Left lung (tissue), 4 donors: ENCODE measurements at regions not wholly inside any gene's neighbourhood (a gene's known extent, or its start where the extent isn't known, plus 50 kb on each side); places are given as distances from the start of the nearest gene placed in this dataset.

ENCODE experiments used
- ATAC-seq: fragments of 200-7000 bp; cut with Tn5 transposase; one replicate; pipeline ENCODE4 v1.9.1; 2020; ENCODE audit warnings: moderate library complexity
- DNase-seq, 4 donors: peaks; one replicate each; pipeline ENCODE4 v3.0.0-alpha.2; 2013 to 2020
- H3K27ac ChIP-seq, 2 donors: fragments of 200-600 bp; sonication (generic) in 1 of 2; one replicate each; pipeline versions ENCODE4 v1.5.0 to v1.8.0; 2020 to 2021
- H3K27me3 ChIP-seq, 2 donors: fragments of 200-600 bp; sonication (generic) in 1 of 2; one replicate each; pipeline versions ENCODE4 v1.5.0 to v1.8.0; 2020 to 2021
- H3K36me3 ChIP-seq, 2 donors: fragments of 200-600 bp; sonication (generic) in 1 of 2; one replicate each; pipeline versions ENCODE4 v1.5.0 to v1.8.0; 2020 to 2021
- H3K4me1 ChIP-seq, 2 donors: fragments of 200-600 bp; one replicate each; pipeline ENCODE4 v1.8.0; 2021
- H3K4me3 ChIP-seq, 2 donors: fragments of 200-600 bp; sonication (generic) in 1 of 2; one replicate each; pipeline versions ENCODE4 v1.5.0 to v1.8.0; 2020 to 2021; ENCODE audit warnings: mild to moderate bottlenecking in 1 of 2
- H3K9me3 ChIP-seq, 2 donors: fragments of 200-600 bp; sonication (generic) in 1 of 2; one replicate each; pipeline versions ENCODE4 v1.5.0 to v1.8.0; 2020 to 2021
- CTCF ChIP-seq, 2 donors: fragments of 200-600 bp; sonication (generic) in 1 of 2; IDR thresholded peaks; one replicate each; pipeline versions ENCODE4 v1.5.0 to v1.8.0; 2021; ENCODE audit warnings: antibody characterized with exemption in 2 of 2
- intact Hi-C, 2 donors: fragments of 100-400 bp; cut with DNase I; formaldehyde crosslinking; loops; one replicate each; pipeline versions ENCODE4 v1.11.2 to v1.14.2; 2022
- donor health status: DM: no; HTN: yes; CAD: no.
- donor health status: DM: no; HTN: no; CAD: no.

- H3K36me3 ChIP-seq: no peaks in the 10 kb centered on the region
- TF ChIP-seq CTCF (IDR thresholded peaks at IDR 0.05): no peak
- intact Hi-C loops: no loop called here
Measured at GRCh38 chr20:40848526-40848925, 159.5 kb upstream of the MAFB start.

GRCh38 chr20:40849456-40849855 is 160.4 kb upstream of the MAFB start:
- Histone ChIP-seq H3K36me3 (no peaks in the 10 kb centered on the region), H3K9me3 (peaks cover 0 to 5% of the 10 kb centered on the region in 2 donors), H3K4me3 (no peak overlapping the region), H3K27me3 (no peaks in the 10 kb centered on the region), H3K27ac (no peak overlapping the region), H3K4me1 (no peaks in the 10 kb centered on the region)
- ATAC-seq (no peak), DNase-seq (no peak)
- TF ChIP-seq CTCF (IDR thresholded peaks at IDR 0.05): no peak
- intact Hi-C loops: no loop called here

More at GRCh38 chr20:40848526-40848925, 159.5 kb upstream of the MAFB start:
- Histone ChIP-seq H3K4me3 (no peak overlapping the region), H3K4me1 (no peaks in the 10 kb centered on the region), H3K27me3 (no peaks in the 10 kb centered on the region), H3K9me3 (peaks cover 0 to 5% of the 10 kb centered on the region in 2 donors), H3K27ac (no peak overlapping the region)
- no peak for DNase-seq
- no peak for ATAC-seq

- no peak for ATAC-seq
- H3K4me3 ChIP-seq: no peak overlapping the region
- no peaks in the 10 kb centered on the region for H3K4me1 ChIP-seq
- TF ChIP-seq CTCF (IDR thresholded peaks at IDR 0.05): no peak
- no peaks in the 10 kb centered on the region for H3K36me3 ChIP-seq
- DNase-seq: no peak
- H3K9me3 ChIP-seq: no peaks in the 10 kb centered on the region
- intact Hi-C loops: no loop called here
- no peak overlapping the region for H3K27ac ChIP-seq
- no peaks in the 10 kb centered on the region for H3K27me3 ChIP-seq
Measured at GRCh38 chr20:40851051-40851450, 162.0 kb upstream of the MAFB start.

GRCh38 chr20:40855269-40855668 is 166.2 kb upstream of the MAFB start:
- Histone ChIP-seq H3K27me3 (no peaks in the 10 kb centered on the region), H3K4me1 (no peaks in the 10 kb centered on the region), H3K27ac (no peak overlapping the region), H3K36me3 (no peaks in the 10 kb centered on the region), H3K9me3 (no peaks in the 10 kb centered on the region), H3K4me3 (no peak overlapping the region)
- intact Hi-C loops: no loop called here
- ATAC-seq (no peak), DNase-seq (no peak)
- TF ChIP-seq CTCF (IDR thresholded peaks at IDR 0.05): no peak

GRCh38 chr20:40856653-40857052 is 167.6 kb upstream of the MAFB start:
- no peak for TF ChIP-seq CTCF (IDR thresholded peaks at IDR 0.05)
- intact Hi-C loops: no loop called here
- no peak overlapping the region for H3K4me3 ChIP-seq
- no peak for DNase-seq
- H3K9me3 ChIP-seq: no peaks in the 10 kb centered on the region
- no peaks in the 10 kb centered on the region for H3K4me1 ChIP-seq
- H3K27ac ChIP-seq: no peak overlapping the region
- no peak for ATAC-seq
- no peaks in the 10 kb centered on the region for H3K36me3 ChIP-seq
- no peaks in the 10 kb centered on the region for H3K27me3 ChIP-seq
